ENCODE measurements at regions not wholly inside any gene's neighbourhood (a gene's known extent, or its start where the extent isn't known, plus 50 kb on each side); places are given as distances from the start of the nearest gene placed in this dataset.

DNA sequence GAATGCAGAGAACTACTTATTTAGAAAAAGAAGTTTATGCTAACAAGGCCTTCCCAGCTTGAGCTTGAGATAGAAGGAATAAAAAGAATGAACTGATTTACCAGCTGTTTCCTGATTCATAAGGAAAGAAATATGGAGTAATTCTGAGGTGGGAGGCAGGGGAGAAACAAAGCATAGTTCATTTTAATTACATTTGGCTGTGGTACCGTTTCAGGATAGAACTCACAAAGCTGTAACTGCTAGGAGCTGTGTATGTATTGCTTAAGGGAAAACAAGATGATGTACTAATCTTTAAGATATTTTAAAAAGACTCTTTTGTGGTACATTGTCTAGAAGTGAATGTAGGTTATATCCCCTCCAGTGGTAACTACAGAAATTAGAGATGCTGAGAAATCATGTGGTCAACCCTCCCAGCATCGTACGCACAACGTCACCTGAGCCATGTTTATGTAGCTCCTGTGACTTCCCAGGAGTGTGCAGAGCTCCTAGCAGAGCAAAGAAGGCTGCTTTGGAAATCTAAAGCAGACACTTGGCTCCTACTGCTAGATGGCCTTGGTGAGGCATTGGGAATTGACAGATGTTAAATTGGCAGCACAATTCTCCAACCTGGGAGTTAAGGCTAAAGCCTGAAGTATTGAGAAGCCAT, 208.3 kb upstream of the VLDLR start:
- intact Hi-C loops (cut with micrococcal nuclease; ENCODE audit: unreplicated experiment), result no loop called here
- DNase-seq (ENCODE audit: low read depth, low spot score) (no peak), ATAC-seq (no peak)
- H3K4me1 ChIP-seq (ENCODE audit: control insufficient read depth, insufficient read depth, low read length), result no peaks in the 10 kb centered on the region
- H3K27me3 ChIP-seq (ENCODE audit: control insufficient read depth, insufficient read depth, low read length), result no peaks in the 10 kb centered on the region
- H3K36me3 ChIP-seq (ENCODE audit: control insufficient read depth, insufficient read depth, low read length), result no peaks in the 10 kb centered on the region
- CTCF ChIA-PET, result no interaction called here
- BruUV-seq (replicated peaks), result no TSS peak
- H3K27ac ChIP-seq (ENCODE audit: low read length), result no peak overlapping the region
- no peak for TF ChIP-seq SIN3A (IDR thresholded peaks at IDR 0.05; ENCODE audit: borderline replicate concordance, insufficient read depth, low read depth, low read length)
- TF ChIP-seq, protein P1, sequence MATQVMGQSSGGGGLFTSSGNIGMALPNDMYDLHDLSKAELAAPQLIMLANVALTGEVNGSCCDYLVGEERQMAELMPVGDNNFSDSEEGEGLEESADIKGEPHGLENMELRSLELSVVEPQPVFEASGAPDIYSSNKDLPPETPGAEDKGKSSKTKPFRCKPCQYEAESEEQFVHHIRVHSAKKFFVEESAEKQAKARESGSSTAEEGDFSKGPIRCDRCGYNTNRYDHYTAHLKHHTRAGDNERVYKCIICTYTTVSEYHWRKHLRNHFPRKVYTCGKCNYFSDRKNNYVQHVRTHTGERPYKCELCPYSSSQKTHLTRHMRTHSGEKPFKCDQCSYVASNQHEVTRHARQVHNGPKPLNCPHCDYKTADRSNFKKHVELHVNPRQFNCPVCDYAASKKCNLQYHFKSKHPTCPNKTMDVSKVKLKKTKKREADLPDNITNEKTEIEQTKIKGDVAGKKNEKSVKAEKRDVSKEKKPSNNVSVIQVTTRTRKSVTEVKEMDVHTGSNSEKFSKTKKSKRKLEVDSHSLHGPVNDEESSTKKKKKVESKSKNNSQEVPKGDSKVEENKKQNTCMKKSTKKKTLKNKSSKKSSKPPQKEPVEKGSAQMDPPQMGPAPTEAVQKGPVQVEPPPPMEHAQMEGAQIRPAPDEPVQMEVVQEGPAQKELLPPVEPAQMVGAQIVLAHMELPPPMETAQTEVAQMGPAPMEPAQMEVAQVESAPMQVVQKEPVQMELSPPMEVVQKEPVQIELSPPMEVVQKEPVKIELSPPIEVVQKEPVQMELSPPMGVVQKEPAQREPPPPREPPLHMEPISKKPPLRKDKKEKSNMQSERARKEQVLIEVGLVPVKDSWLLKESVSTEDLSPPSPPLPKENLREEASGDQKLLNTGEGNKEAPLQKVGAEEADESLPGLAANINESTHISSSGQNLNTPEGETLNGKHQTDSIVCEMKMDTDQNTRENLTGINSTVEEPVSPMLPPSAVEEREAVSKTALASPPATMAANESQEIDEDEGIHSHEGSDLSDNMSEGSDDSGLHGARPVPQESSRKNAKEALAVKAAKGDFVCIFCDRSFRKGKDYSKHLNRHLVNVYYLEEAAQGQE (IDR thresholded peaks at IDR 0.05; ENCODE audit: insufficient read depth in 1 of 2, low read depth in 2 of 2, low read length in 1 of 2), result no peak
- TF ChIP-seq POLR2AphosphoS5 (IDR thresholded peaks at IDR 0.05; ENCODE audit: low read depth, low read length), result no peak
- TF ChIP-seq TCF7L2 (IDR thresholded peaks at IDR 0.05; ENCODE audit: low read depth, low read length), result no peak
- no peak for TF ChIP-seq CTCF (IDR thresholded peaks at IDR 0.05)
- POLR2A ChIA-PET, result no interaction called here
- in situ Hi-C loops (cut with HindIII; ENCODE audit: low pct_unique_long_range_greater_than_20kb, low sequenced_read_pairs), result no loop called here
- no peaks in the 10 kb centered on the region for H3K9me3 ChIP-seq (ENCODE audit: control insufficient read depth, insufficient read depth, low read depth, low read length)
- H3K4me3 ChIP-seq (ENCODE audit: low read depth in 2 of 2, low read length in 2 of 2), result no peak overlapping the region

- in situ Hi-C loops (cut with HindIII; ENCODE audit: low pct_unique_long_range_greater_than_20kb, low sequenced_read_pairs), result no loop called here
- CTCF ChIA-PET, result no interaction called here
- no peaks in the 10 kb centered on the region for H3K4me1 ChIP-seq (ENCODE audit: control insufficient read depth, insufficient read depth, low read length)
- no TSS peak for BruUV-seq (replicated peaks)
- no peak for DNase-seq (ENCODE audit: low read depth, low spot score)
- no peak for TF ChIP-seq SIN3A (IDR thresholded peaks at IDR 0.05; ENCODE audit: borderline replicate concordance, insufficient read depth, low read depth, low read length)
- no peak for TF ChIP-seq POLR2AphosphoS5 (IDR thresholded peaks at IDR 0.05; ENCODE audit: low read depth, low read length)
- TF ChIP-seq, protein P1 (IDR thresholded peaks at IDR 0.05; ENCODE audit: insufficient read depth in 1 of 2, low read depth in 2 of 2, low read length in 1 of 2), result no peak
- TF ChIP-seq TCF7L2 (IDR thresholded peaks at IDR 0.05; ENCODE audit: low read depth, low read length), result no peak
- no peak for TF ChIP-seq CTCF (IDR thresholded peaks at IDR 0.05)
- ATAC-seq, result no peak
- no peaks in the 10 kb centered on the region for H3K9me3 ChIP-seq (ENCODE audit: control insufficient read depth, insufficient read depth, low read depth, low read length)
- no peak overlapping the region for H3K27ac ChIP-seq (ENCODE audit: low read length)
- H3K27me3 ChIP-seq (ENCODE audit: control insufficient read depth, insufficient read depth, low read length), result no peaks in the 10 kb centered on the region
- H3K4me3 ChIP-seq (ENCODE audit: low read depth in 2 of 2, low read length in 2 of 2), result no peak overlapping the region
- H3K36me3 ChIP-seq (ENCODE audit: control insufficient read depth, insufficient read depth, low read length), result no peaks in the 10 kb centered on the region
- intact Hi-C loops (cut with micrococcal nuclease; ENCODE audit: unreplicated experiment), result no loop called here
- POLR2A ChIA-PET, result no interaction called here
Observed at GRCh38 chr9:2414465-2414864, 207.1 kb upstream of the VLDLR start.

Data from Panc1 (cell line).